Gastrocnemius medialis (tissue), 4 donors: ENCODE measurements at regions not wholly inside any gene's neighbourhood (a gene's known extent, or its start where the extent isn't known, plus 50 kb on each side); places are given as distances from the start of the nearest gene placed in this dataset.

ENCODE experiments used
- CTCF ChIP-seq, 5 experiments: fragments of 450-650 bp in 3 of 5; fragments of 200-600 bp in 2 of 5; sonication (generic) in 2 of 5; IDR thresholded peaks in 4 of 5; conservative IDR thresholded peaks in 1 of 5; 1 replicate in 4 of 5; 2 replicates in 1 of 5; pipeline ENCODE4 v1.5.1; 2016 to 2019; ENCODE audit warnings: antibody characterized with exemption in 5 of 5, mild to moderate bottlenecking in 3 of 5, moderate library complexity in 3 of 5
- POLR2A ChIP-seq, 2 donors: fragments of 450-650 bp; IDR thresholded peaks; one replicate each; pipeline ENCODE4 v1.6.1; 2017; ENCODE audit warnings: antibody characterized with exemption in 2 of 2, mild to moderate bottlenecking in 2 of 2, moderate library complexity in 2 of 2

DNA sequence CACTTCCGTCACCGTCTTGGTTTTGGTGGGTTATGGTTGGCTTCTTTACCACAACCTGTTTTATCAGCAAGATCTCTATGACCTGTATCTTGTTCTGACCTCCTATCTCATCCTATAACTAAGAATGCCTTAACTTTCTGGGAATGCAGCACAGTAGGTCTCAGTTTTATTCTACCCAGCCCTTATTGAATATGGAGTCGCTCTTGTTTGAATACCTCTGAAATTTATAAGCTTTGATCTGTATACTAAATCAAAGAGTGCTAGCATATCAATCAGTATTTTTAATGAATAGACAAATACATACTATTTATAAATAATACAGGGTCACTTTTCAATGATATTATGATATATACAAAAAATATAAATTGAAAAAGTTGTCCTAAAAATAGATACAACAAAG lies 690.0 kb downstream of the TRAM1L1 start:
- no peak for TF ChIP-seq CTCF (IDR thresholded peaks at IDR 0.05 in 4 of 5, conservative IDR thresholded peaks at IDR 0.05 in 1 of 5)
- no peak for TF ChIP-seq POLR2A (IDR thresholded peaks at IDR 0.05)
